ENCODE measurements at regions not wholly inside any gene's neighbourhood (a gene's known extent, or its start where the extent isn't known, plus 50 kb on each side); places are given as distances from the start of the nearest gene placed in this dataset.
"Not testable (repeated sequence)": the region's sequence is repeated elsewhere in the genome, so short reads cannot be mapped to it uniquely, and the experiment has no call there.

DNA sequence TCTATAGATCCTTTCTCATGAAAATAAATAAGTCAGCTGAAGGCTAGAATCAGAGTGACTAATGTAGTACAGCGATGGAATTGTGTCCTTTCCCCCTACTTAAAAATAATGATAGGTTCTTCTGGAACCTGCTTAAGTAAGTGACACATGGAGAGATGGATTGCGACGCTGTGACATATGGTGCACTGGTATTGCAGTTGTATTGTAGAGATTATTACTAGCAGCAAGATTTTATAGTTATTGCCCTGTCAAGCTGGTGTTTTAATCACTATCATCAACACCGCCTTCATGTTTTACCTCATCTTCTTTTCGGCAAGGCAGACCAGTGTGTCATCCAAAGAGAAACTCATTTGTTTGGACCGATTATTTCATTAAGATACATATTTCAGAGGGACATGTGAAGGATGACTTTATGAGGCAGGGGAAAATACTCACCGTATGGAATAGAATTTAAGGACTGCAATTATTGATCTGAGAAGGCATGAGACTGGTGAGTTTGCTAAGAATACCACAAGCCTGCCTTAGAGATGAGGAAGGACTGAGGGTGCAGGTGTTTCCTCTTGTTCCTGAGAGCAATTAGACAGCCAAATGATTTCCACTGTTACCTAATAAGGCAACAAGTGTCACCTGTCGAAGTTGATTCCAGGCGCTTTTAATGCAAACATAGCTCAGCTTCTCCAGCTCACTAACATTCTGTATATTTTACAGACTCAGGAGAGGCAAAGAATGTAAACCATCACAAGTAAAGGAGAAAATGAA lies 1855.5 kb downstream of the MAT2B start:
- no peak for DNase-seq

DNA sequence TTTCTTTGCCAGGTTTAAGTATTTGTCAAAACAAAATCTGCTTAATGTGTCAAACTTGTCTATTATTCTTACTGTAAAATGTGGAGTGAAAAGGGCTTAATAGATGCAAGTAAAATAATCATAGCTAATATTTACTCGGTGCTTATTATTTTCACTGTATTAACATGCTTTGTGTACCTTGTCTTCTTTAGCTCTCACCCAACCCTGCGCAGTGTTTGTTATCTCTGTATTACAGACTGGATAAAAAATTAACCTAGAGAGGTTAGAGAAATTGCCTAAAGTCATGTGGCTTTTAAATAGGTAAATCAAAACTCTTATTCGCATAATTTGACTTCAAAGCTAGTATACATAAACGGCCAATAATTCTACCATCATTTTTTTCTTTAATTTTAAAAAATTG lies 1864.8 kb downstream of the MAT2B start:
- DNase-seq: no peak

DNA sequence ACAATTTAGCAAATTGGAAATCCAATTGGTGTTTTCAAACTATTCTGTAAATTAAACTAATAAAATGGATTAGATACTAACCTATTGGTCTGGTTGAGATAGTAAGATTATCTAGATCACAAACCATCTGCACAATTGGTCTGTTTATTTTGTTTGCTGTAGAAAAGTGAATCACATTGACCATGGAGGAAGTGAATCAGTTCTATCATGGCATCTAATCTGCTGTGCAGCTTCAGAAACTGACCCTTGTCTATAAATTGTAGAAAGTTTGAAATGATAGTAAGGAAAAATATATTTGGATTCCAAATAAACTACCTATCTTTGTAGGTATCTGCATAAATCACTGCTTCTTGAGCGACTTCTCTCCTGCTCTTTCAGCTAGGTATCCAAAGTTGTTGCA lies 1865.4 kb downstream of the MAT2B start:
- DNase-seq: no peak

DNA sequence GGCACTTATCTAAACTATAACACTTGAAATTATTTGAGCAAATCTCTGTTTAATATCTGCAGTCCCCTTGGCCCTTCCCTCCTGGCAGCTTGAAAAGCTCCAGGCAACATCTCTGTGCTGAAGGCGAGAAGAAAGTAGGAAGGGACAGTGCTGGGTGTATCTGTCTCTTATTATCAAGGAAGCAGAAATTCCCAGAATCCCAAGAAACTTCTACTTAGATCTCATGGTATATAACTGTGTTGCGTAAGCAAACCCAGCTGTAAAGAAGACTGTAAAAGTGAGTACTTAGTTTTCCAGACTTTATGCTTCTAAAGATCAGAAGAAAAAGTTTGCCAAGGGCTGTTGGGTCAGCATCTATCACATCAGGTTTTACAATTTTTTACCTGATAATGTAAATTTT lies 1869.8 kb downstream of the MAT2B start:
- DNase-seq: no peak

DNA sequence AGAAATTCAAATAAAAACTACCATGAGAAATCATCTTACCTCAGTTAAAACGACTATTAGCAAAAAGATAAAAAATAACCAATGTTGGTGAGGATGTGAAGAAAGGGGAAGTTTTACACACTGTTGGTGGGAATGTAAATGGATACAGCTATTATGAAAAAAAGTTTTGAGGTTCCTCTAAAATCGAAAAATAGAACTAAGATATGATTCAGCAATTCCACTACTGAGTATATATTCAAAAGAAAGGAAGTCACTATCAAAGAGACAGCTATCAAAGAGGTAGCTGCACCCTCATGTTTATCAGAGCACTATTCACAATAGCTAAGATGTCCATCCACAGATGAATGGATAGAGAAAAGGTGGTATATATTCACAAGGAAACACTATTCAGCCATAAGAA lies 1888.4 kb downstream of the MAT2B start:
- peak; percentile 39 for DNase-seq

DNA sequence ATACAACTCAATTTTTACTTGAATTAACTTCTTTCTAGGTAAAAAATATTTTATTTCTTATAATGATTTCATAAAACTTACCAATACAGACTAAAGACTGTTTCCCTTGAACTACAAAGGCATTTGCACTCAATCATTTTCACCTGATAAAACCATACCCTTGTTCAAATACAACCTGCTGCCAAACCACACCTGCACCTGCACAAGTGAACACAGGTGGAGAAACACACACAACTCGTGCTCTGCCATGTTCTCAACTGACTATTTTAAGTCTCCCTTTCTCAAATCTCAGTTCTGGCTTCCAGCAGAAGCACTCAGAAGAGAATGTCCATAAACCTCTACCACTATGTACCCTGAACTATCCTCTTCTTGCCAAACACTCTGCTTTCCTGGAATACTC lies 1892.1 kb downstream of the MAT2B start:
- DNase-seq: no peak

DNA sequence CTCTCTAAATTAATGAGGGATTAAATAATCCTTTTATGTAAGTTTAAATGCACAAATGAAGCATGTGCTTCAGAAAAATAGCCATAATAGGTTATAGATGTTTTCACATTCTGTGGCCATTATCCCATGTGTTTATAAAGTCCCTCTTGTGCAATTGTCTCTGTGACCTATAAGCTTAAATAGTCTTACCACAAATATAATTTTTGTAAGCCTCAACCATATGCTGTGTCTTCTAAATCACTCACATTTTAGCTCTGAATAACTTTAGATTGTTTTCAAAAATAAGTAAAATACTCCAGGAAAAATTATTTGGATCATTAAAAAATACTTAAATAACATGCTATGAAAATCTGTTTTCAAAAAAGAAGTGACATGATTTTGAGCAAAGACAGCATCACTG lies 1894.7 kb downstream of the MAT2B start:
- no peak for DNase-seq

DNA sequence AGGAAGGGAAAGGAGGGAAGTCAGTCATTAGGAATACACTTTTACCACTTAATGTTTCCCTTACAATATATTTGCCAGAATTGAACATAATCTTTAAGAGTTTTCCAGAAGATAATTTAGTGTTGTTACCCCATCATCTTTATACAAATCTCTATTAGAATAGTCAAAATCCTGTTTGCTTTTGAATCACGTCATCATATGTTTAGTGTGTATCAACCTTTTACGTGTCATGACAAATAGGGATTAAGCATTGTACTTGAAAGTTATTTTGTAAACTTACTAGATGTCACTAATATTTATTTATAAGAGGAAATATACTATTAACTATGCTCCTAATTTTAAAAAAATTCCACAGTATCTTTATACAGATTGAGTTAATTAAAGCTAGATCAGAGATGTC lies 1899.5 kb downstream of the MAT2B start:
- no peak for DNase-seq

DNA sequence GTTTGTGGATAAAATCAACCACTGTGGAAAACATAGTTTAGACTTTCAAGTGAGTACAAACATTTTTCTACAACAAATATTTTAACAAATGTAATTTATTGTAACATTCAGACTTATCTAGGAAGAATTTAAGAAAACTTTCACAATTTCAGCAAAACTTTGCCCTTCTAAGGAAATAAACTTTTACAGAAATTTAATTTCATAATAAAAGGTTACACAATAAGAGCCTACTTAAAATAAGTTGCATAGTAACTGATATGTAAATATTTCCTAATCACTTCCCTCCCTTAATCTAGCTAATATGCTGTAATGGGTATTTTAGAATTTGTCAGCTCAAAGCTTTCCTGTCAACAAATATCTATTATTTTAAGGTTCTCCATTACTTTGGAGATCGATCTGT lies 1899.9 kb downstream of the MAT2B start:
- peak; percentile 56 for DNase-seq

DNA sequence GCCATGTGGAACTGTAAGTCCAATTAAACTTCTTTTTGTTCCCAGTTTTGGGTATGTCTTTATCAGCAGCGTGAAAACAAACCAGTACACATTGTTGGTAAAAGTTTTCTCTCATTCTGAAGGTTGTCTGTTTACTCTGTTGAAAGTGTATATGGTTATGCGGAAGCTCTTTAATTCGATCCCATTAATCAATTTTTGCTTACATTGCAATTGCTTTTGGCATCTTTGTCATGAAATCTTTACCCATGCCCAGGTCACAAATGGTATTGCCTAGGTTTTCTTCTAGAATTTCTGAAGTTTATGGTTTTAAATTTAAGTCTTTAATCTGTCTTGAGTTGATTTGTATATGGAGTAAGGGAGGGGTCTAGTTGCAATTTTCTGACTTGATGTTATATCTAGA lies 1901.9 kb downstream of the MAT2B start:
- DNase-seq: no peak

DNA sequence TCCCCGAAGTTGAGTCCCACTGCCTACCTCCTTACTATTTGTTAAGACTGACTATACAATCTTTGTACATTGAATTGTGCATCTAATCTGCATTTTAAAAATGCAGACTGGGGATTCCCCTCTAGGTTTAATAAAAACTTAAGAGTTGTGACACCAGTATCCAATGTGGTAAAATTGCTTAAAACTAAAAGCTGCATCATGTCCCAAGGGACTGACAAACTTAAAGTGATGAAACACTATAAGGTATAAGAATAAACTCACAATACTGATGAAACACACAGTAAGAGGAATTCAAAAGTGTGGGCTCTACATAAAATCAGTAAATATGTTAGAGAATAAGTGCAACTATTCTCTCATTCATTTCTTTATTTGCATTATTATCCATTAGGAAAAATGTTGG lies 1905.1 kb downstream of the MAT2B start:
- DNase-seq: peak; percentile 10

DNA sequence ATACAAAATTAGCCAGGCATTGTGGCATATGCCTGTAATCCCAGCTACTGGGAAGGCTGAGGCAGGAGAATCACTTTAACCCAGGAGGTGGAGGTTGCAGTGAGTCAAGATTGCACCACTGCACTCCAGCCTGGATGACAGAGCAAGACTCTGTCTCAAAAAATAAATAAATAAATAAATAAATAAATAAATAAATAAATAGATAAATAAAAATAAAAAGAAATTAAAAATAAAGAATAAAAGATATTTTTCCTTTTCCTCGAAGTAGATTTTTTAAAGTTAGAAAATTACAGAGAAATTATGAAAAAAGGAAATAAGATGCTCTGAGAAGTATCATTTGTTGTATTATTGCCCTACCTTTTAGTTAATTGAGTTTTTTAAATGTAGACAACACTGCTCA lies 1906.1 kb downstream of the MAT2B start:
- not testable (repeated sequence) for DNase-seq

DNA sequence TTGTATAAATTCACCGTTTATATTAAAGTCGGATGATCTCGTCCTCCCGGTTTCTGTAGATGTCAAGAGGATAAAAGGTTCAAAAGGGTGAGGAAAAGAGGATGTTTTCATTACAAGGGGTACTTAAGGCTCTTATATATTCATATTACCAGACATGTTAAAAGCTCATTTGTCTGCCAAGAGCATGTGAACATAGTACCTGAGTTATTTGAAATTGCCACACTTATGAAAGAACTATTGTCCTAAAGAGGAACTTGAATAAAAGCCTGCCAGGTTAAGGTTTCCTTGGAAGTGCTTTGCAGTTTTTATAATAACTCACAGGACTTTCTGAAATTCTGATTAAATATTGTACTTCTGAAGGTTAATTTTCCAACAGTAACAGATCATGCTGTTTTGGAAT lies 1915.1 kb downstream of the MAT2B start:
- DNase-seq: no peak

DNA sequence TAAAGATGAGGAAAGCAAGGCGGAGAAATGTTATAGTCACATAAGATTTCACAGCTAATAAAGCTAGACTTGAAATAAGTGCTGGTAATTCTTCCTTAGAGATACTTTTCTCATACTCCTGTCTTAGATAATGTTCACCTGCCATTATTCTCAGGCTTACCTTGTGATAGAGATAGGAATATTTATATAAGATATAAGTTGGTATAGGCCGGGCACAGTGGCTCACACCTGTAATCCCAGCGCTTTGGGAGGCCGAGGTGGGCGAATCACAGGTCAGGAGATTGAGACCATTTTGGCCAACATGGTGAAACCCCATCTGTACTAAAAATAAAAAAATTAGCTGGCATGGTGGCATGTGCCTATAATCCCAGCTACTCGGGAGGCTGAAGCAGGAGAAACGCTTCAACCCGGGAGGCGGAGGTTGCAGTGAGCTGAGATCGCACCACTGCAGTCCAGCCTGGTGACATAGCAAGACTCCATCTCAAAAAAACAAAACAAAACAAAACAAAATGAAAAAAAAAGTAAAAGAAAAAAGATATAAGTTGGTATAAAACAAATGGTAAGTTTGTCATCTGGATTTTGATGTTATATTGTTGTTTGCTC lies 1918.4 kb downstream of the MAT2B start:
- DNase-seq: no peak

DNA sequence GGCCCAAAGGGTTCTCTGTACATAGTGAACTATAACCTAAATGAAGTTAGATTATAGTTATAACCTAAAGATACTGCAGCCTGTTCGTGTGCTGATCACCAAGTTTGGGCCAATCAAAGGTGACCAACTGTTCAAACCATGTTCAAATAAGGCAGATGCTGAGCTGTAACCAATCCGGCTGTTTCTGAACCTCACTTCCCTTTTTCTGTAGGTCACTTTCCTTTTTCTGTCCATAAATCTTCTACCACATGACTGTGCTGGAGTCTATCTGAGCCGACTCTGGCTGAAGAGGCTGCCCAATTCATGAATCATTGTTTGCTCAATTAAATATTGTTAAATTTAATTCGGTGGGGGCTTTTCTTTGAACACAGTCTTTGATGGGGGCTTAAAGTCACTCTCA lies 1920.2 kb downstream of the MAT2B start:
- DNase-seq: peak; percentile 1

DNA sequence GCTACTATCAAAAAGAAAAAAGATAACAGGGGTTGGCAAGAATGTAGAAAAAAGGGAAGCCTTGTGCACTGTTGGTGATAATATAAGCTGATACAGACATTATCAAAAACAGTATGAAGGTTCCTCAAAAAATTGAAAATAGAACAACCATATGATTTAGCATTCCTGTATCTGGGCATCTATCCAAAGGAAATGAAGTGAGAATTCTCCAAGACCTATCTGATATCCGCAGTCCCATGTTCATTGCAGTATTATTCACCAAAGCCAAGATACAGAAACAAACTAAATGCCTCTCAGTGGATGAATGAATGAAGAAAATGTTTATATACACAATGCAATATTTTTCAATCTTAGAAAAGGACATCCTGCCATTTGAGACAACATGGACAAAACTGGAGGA lies 1943.3 kb downstream of the MAT2B start:
- DNase-seq: no peak

DNA sequence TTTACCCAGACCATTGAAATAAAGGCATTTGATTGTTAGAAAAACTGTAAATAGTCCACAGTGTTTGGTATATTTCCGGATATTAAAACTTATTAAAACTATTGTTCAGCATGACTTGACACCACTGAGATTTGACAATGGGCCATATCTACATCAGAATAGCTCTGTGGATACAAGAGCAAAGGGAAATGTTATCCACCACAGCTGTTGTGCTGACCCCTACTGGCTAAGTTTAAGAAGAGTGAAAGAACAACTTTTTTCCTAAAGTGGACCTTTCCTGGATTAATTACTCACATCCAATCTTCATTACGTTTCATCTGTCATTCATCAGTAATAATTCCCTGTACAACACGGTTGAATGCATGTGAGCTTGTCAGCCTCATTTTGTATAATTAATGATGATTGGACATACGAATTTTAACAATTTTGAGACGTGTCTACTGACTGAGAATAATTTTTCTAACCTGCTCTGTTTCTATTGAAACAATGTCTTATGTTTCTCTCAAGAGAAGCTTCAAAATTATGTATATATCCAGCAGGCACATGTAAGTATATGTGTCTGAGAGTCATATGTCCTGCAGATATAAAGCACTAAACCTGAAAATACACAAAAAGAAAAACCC lies 1952.6 kb downstream of the MAT2B start:
- DNase-seq: peak; percentile 44

DNA sequence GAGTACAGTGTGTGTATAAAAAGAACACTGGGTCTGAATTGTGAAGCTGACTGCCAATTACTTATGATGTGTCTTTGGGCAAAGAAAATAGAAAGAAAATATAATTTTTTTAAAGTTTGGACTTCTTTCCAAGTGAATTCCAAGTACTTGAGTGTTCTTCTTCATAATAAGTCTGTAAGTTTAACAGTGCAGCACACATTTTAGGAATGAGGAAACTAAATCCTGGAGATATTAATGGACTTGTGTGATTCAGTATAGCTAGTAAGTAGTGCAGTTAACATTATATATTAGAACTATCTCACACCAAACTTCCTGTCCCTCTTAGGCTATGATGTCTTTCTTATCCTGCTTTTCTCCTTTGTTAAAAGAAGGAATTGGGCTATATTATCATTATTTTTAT lies 1953.8 kb downstream of the MAT2B start:
- DNase-seq: no peak

DNA sequence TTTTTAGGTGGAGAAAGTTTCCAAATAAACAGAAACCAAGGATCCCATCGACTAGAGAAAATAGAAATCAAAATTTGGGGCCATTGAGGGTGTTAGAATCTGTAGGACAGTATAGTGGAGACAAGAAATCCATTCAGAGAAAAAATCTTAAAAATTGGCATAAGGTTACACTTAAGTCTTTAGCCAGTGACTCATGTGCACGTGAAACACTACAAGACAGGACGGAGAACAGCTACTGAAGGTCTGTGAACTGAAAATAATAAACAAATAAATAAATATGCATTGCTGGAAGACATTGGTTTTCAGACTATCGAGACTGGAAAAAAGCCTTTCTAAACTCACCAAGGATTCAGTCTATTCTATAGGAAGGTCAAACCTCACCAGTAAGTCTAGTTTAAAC lies 1955.5 kb downstream of the MAT2B start:
- DNase-seq: no peak

DNA sequence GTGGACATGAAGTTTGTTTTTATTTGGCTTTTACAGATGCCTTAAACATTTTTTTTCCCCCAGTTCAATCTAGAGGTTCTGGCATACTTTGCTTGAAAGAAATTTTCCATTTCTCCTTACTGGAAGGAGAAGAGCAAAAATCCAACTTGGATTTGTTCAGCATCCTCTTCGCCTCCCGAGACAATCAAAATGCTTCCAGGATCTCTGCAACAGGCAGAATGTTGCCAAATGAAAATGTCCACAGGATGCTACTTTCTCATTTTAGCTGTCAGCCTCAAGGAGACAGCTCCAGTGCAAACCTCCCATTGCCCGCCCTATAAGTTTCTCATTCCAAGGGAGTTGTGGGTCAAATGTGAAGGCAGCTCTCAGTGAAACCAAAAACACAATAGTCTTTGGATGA lies 1972.1 kb downstream of the MAT2B start:
- DNase-seq: no peak

DNA sequence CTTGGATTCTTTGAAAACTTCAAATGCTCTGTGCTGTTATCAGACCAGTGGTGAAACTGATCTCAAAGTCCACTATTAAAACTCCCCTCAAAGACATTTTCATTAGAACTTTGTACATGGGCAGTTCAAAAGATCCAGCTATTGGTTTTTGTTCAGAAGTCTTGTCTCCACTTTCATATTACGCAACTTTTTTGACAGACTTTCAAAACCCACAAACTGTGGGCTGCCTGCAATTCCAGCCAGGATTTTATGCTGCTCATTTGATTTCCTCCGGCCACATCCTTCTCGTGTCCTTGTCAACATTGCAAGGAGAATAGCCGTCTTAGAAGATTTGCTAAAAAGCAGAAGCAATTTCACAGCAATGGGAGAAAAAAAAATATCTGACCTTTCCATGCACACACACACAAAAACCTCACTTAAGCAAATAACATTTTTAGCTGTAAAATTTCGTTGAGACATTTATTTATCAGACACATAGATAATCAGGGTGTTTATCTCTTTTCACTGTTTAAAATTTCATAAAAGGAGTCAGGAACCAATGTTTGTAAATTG lies 1990.5 kb downstream of the MAT2B start:
- DNase-seq: peak; percentile 13

DNA sequence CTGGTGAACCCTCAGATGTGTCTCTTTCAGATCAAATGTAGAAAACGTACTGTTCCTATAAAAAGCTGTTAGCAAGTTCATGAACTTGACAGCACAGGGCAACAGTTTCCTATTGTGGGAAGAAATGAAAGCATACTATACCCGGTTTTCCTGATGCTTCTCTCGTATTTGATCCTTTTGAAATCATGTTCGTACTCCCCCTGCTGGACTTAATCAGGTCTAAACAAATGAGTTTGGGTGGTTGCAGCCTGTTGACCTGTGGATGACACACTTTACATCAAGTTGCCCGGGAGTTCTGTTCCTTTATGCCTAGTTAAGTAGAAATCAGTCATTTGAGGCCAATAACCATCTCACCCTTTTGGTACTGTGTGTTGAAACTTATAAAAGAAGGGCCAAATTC lies 1992.3 kb downstream of the MAT2B start:
- DNase-seq: peak; percentile 44

DNA sequence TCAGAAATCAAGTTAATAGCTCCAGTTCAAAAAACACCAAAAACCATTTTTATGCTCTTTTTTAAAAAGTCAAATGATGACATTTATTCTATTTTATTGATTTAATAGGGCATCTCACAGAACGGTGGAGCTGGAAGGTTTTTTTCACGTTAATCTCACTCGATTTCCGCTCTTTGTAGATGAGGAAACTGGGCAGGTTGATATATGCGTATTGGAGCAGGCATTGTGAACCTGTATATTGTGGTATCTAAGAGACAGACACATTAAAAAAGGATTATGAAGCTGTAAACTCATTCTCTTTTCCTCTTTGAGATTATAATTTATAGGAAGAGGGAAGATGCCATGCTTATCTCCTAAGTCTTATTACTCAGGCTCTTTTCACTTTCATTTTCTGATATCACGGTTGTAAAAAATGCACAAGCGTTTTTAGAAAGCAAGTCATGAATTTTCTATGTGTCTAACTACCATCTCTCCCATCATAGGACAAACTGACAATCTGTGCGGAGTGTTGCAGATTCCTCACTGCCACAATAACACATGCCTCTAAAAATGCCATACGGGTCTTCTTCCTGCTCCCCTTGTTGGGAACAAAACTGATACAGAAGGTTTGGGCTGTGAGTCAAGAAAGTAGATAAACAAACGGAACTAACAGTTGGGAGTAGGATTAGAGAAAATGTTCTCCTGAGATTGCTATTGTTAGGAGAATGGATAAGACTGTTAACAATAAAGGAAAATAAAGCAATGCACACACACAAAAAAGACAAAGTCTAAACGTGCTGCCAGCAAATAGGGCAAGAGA lies 1997.7 kb downstream of the MAT2B start:
- DNase-seq: no peak

Data from inflammatory macrophage treated with lipopolysaccharide for 4 hours (primary cell).